ENCODE measurements at regions not wholly inside any gene's neighbourhood (a gene's known extent, or its start where the extent isn't known, plus 50 kb on each side); places are given as distances from the start of the nearest gene placed in this dataset.
A peak's percentile ranks its signal among the peaks of the same experiment; 100 is the strongest.

DNA sequence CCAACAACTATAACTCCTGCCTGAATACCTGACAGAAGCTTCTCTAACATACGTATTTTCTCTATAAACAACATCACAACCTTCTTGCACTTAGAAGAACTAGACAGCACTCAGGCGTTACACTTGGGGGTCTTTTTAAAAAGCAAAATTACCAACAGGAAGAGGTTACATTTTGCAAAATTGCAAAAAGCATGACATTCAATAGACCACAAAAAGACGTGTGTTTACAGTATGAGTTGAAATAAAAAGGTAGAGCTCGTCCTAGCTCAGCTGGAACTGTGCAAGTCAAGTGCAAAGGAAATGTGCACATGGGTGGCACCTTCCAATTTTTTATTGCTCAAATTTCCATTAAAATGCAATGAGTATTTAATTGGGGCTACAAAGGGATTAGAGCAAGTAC is 375.2 kb upstream of the HSFY2 start:
- no peak for DNase-seq

GRCh38 chrY:19146296-19146695 is 372.8 kb upstream of the HSFY2 start:
- DNase-seq, result no peak

DNA sequence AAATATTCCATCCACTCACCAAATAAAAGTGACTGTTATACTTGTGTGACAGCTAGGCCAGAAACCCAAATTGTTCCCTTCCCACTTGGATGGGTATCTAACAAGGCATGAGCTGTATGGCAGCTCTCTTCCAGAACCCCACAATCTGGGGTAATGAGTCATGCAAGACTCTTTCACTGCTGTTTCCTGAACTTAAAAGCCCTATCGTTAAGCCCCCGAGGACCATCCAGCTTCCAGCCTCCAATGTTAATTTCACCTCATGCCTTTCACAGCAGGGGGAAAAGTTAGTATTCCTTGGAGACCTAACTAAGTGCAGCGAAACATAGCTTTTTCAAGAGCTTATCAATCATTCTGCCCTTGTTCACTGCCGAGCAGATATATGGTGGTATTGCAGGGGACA is 368.6 kb upstream of the HSFY2 start:
- no peak for DNase-seq

DNA sequence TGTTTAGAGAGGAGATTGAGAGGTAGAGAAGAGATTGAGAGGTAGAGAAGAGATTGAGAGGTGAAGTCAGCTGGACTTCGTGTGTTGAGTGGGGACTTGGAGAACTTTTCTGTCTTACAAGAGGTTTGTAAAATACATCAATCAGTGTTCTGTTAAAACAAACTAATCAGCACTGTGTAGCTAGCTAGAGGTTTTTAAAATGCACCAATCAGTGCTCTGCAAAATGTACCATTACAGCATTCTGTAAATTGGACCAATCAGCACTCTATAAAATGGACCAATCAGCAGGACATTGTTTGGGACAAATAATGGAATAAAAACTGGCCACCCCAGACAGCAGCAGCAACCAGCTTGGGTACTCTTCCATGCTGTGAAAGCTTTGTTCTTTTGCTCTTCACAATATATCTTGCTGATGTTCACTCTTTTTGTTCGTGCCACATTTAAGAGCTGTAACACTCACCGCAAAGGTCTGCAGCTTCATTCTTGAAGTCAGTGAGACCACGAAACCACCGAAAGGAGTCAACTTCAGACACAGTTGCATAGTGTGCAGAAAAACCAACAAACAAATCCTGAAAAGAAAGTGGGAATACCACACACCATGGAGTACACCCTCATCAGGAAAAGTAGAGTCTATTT is 366.9 kb upstream of the HSFY2 start:
- no peak for DNase-seq

- no peak for DNase-seq
Measured at GRCh38 chrY:19134426-19134825, 360.9 kb upstream of the HSFY2 start.

DNA sequence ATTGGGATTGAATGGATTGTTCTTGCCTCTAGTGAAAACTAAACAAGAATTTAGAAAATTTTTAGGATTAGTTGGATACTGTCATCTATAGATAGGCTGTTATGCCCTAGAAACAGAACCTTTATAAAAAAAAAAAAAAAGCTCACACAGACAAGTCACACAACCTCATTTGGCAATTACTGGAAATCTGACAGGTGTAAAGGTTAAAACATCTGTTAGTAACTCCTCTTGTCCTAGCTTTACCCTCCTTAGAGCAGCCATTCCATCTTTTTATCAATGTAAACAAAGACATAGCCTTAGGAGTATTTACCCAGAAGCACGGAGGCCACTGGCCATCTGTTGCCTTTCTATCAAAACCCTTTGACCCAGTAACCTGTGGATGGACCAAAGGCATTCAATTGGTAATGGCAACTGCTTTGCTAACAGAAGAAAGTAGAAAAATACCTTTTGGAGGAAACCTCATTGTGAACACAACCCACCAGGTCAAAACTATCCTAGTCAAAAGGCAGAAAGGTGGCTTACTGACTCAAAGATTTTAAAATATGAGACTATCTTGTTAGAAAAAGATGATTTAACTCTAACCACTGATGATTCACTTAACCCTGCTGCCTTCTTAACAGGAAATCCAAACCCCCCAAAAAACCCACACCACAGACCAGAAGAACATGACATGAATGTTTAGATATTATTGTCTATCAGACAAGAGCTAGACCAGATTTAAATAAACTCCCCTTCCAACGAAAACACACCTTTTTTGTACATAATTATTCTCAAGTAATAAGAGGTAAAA is 357.2 kb upstream of the HSFY2 start:
- DNase-seq, result no peak

- no peak for DNase-seq
Measured at GRCh38 chrY:19126889-19127288, 353.4 kb upstream of the HSFY2 start.

DNA sequence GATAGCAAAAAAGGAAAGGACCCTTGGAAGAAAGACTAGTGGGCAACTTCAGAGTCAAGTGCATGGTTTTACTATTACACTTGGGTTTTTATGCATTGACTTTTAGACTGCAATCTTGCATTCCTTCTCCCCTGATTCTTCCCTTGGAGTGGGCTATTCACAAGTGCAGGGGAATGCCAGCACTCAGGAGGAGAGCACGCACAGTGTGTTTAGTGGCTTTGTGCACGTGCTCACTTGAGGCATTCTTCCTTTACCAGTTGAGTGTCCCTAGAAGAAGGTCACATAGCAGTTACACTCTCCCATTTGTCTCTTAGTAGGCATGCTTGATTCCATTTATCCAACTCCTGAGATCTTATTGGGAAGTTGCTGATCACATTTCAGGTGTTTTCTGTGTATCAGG is 351.1 kb upstream of the HSFY2 start:
- DNase-seq, result no peak

GRCh38 chrY:19122450-19122849 is 348.9 kb upstream of the HSFY2 start:
- DNase-seq, result no peak

- no peak for DNase-seq
Measured at GRCh38 chrY:19098349-19098748, 324.8 kb upstream of the HSFY2 start.

- DNase-seq, result no peak
Measured at GRCh38 chrY:19095460-19095859, 321.9 kb upstream of the HSFY2 start.

DNA sequence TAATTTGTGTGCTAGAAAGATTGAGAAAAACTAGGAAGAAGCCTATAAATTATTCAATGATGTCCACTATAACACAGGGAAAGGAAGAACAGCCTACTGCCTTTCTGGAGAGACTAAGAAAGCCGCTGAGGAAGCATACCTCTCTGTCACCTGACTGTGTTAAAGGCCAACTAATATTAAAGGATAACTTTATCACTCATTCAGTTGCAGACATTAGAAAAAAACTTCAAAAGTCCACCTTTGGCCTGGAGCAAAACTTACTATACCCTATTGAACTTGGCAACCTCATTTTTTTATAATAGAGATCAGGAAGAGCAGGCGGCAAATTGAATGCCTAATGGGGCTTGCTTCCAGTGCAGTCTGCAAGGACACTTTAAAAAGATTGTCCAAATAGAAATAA is 309.5 kb upstream of the HSFY2 start:
- no peak for DNase-seq

DNA sequence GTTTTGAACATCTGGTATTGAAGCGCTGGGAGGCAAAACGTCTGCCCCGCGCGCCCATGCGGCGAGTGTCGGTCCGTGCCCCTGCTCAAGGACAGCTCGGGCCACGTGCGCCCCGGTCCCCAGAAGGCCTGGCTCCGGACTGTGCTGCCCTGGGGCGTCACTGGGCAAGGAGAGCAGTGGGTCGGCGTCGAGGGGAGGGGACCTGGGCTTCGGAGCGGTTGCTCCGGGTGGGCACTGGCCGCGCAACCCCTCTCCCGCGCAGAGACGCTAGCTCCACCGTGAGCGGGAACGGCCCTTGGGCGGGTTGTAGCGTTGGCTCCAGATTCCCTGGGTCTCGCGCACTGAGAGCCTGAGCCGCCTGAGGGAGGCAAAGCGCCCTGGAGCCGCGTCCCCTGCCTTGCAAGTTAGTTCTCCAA is 304.2 kb upstream of the HSFY2 start:
- peak in 26 of 56 donors; percentile 0 to 64 (median 8) for DNase-seq

DNA sequence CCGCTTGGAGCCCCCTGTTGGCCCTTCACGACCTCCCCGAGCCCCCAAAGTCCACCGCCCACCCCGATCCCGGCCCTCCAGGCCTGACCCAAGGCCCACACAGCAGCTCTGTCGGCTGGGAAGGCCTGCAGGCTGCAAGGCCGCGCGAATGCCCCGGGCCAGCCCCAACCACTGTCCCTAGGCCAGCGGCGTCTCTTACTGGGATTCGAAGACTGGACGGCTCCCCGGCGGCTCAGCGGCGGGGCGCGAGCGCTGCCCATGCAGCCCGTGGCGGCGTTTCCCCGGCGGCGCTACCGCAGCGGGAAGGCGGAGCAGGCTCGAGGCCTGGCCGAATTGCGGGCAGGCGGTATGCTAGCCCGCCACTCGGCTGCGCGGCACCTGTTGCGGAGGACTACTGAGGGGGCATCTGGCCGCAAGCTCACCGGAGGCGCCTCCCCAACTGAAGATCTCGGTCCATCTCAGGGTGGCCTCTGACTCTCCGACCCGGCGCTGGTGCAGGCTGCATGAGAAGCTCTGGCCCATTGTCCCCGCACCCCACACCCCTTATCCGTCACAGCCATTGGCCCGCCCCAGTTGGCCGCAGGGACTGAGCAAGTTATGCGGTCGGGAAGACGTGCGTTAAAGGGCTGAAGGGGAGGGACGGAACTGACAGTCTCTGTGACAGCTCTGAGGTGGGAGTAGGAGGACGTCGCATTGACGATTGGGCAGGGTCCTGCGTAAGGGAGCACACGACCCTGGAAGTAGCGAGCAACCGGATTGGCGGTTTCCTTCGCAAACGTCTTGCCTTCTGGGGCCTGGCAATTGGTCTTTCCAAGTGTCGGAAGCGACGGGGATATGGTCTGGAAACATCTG is 303.5 kb upstream of the HSFY2 start:
- peak in 32 of 56 donors; percentile 1 to 70 (median 38) for DNase-seq

GRCh38 chrY:19075471-19076253 is 302.1 kb upstream of the HSFY2 start:
- DNase-seq, result peak in 32 of 56 donors; percentile 0 to 69 (median 26)

DNA sequence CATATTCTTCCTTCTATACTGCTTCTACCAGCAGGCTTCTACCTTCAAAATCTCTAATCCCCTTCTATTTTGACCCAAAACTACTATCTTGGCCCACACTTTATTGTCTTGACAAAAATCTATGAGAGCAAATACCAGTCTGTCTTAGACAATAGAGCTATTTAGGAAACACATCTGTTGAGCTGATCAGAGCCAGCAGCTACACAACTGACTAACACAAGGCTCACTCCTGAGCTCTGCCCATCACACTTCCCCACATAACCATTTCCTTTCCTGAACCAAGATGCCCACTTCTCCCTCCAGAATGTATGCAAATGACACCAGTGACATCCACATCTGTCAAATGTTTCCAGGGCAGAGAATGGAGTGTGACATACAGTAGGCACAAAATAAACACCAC is 293.9 kb upstream of the HSFY2 start:
- DNase-seq, result no peak

- DNase-seq, result no peak
Measured at GRCh38 chrY:19066447-19067190, 293.1 kb upstream of the HSFY2 start.

DNA sequence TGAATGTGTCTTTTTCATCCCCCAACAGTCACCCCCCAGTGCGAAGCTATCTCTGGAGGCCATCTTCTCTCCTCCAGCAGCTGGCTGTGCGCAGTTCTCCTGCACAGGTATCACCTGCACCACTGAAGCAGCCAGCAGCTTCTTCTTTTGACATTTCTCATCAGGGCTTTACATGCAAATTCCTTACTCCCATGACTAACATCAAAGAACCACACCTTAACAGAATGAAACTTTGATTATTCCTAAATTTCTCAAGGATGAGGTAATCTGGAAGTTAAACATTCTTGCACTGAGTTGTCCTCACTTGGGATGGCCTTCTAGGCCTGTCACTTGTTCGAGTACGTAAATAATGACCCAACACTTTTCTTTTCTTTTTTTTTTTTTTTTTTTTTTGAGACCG is 291.6 kb upstream of the HSFY2 start:
- DNase-seq, result no peak

DNA sequence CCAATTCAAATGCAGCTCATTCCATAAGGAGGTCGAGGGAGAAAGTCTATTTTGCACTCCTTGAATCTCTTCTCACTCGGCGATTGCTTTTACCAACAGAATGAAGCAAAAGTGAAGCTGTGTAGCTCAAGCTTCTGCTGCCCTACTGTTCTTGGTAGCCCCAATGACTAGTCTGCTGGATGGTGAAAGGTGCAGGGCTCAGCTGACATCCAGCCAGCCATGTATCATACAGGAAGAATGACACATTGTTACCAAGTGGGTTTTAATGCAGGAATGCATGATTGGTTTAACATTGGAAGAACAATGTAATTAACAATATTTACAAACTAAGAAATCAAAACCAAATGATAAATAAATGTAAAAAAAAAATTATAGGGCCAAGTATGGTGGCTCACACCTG is 286.2 kb upstream of the HSFY2 start:
- no peak for DNase-seq

DNA sequence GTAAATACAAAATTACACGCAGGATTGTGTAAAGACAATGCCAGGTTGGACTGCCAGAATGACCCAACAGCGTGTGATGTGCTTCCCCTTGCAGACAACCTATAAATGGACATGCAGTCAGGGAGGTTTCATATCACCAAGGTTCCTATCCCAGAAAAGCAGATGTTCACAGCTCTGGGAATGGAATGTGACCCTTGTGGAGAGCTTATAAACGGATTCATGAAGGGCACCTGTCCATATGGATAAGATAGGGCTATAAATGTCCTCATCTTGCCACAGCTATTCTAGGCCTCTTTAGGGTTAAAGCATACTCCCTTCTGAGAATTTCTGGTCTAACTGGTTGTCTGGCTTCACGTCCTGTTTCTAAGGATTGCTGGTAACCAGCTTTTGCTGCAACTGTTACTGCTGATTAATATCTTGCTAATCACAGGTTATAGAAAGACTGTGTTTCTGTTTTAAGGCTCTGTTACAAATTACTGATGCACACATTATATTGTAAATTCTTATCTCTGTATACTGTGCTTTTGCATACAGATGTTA is 285.4 kb upstream of the HSFY2 start:
- DNase-seq, result no peak

GRCh38 chrY:19056138-19056469 is 282.6 kb upstream of the HSFY2 start:
- DNase-seq, result no peak

Measured in amygdala (tissue), 56 donors.